ENCODE measurements at regions not wholly inside any gene's neighbourhood (a gene's known extent, or its start where the extent isn't known, plus 50 kb on each side); places are given as distances from the start of the nearest gene placed in this dataset.

DNA sequence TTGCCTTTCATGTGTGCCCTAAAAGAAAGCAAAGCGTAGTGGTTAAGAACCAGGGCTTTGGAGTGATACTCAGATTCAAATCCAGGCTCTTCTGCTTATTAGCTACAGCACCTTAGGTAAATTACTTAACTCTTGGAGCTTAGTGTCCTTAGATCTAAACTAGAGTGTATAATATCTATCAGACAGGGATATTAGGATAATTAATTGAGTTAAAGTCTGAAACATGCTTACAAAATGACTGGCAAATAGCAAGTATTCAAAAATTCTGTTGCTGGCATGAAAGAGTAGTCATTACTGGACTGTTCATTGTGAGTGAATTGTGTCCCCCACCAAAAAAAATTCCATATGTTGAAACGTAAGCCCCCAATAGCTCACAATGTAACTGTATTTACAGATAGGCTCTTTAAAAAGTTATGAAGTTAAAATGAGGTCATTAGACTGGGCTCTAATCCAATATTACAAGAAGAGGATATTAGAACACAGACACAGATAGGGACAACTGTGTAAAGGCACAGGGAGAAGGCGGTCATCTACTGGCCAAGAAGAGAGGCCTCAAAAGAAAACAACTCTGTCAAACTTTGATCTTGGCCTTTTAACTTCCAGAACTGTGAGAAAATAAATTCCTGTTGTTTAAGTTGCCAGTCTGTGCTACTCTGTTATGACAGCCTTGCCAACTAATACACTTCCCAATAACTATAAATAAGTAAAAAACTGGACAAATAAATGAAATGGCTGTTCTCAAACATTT, 60.4 kb upstream of the LRRC3B start:
- Histone ChIP-seq H3K18ac (ENCODE audit: extremely low read depth, low read length) (no peak overlapping the region), H3K23me2 (ENCODE audit: low read depth, low read length) (no peaks in the 10 kb centered on the region), H4K20me1 (replicated peaks in 1 of 2; ENCODE audit: control insufficient read depth in 1 of 2, insufficient read depth in 2 of 2, low read length in 2 of 2) (no peaks in the 10 kb centered on the region), H3K79me2 (ENCODE audit: control insufficient read depth in 1 of 2, insufficient read depth in 2 of 2, low read length in 2 of 2) (no peaks in the 10 kb centered on the region), H3K56ac (replicated peaks; ENCODE audit: insufficient read length, low read depth, low read length) (no peak overlapping the region), H2BK20ac (ENCODE audit: low read length) (no peak overlapping the region), H3K36me3 (ENCODE audit: control insufficient read depth in 2 of 4, insufficient read depth in 4 of 4, low read length in 3 of 4) (no peaks in the 10 kb centered on the region), H3K4ac (replicated peaks; ENCODE audit: insufficient read length, low read depth, low read length) (no peak overlapping the region), H3K9me3 (ENCODE audit: insufficient read depth in 2 of 2, low read depth in 1 of 2, low read length in 1 of 2) (no peaks in the 10 kb centered on the region; a peak in 1 of 4 replicates), H3K79me1 (ENCODE audit: low read depth, low read length) (no peaks in the 10 kb centered on the region), H4K5ac (ENCODE audit: insufficient read length, low read depth, low read length) (no peak overlapping the region), H3K27ac (ENCODE audit: low read depth, low read length) (no peak overlapping the region), H2BK15ac (ENCODE audit: low read length) (no peak overlapping the region), H2BK12ac (ENCODE audit: low read depth, low read length) (no peak overlapping the region), H4K8ac (ENCODE audit: extremely low read depth, insufficient read depth, low read length) (no peak overlapping the region), H2BK120ac (replicated peaks; ENCODE audit: low read depth, low read length) (no peak overlapping the region), H3K4me2 (ENCODE audit: insufficient read depth in 1 of 2, low read depth in 2 of 2, low read length in 2 of 2) (no peak overlapping the region), H3K4me3 (ENCODE audit: extremely low read depth in 1 of 4, insufficient read depth in 2 of 4, low read depth in 3 of 4, low read length in 4 of 4) (no peak overlapping the region), H2AK5ac (ENCODE audit: low read depth, low read length) (no peak overlapping the region), H2BK5ac (ENCODE audit: low read depth, low read length) (no peak overlapping the region), H3K23ac (ENCODE audit: insufficient read length) (no peak overlapping the region), H3K9ac (replicated peaks in 1 of 4; ENCODE audit: extremely low read depth in 1 of 4, low read depth in 3 of 4, low read length in 3 of 4) (no peak overlapping the region), H2AFZ (ENCODE audit: low read length) (no peak overlapping the region), H3K14ac (ENCODE audit: insufficient read length) (no peak overlapping the region), H3K4me1 (replicated peaks in 1 of 4; ENCODE audit: control insufficient read depth in 3 of 4, insufficient read depth in 4 of 4, low read length in 3 of 4) (no peaks in the 10 kb centered on the region), H3K27me3 (replicated peaks in 1 of 4; ENCODE audit: control insufficient read depth in 3 of 4, extremely low read depth in 1 of 4, insufficient read depth in 3 of 4, low read length in 3 of 4) (no peaks in the 10 kb centered on the region), H4K91ac (replicated peaks; ENCODE audit: insufficient read length, low read length) (no peak overlapping the region)
- ChIA-PET POLR2A (ENCODE audit: partially characterized antibody) (no interaction called here), CTCF (ENCODE audit: partially characterized antibody) (interaction anchor here (0.6 kb wide), 1 partner anchor 650 kb away, joined by 4 read pairs; no protein-coding TSS in a partner anchor)
- DNase-seq (ENCODE audit: low read depth in 1 of 2, low spot score in 2 of 2) (no peak), FAIRE-seq (no peak)
- WGBS, 2 experiments (ENCODE audit: extremely low coverage in 1 of 2, insufficient coverage in 1 of 2, insufficient read length in 1 of 2, insufficient replicate concordance in 2 of 2, low coverage in 1 of 2, low lambda C conversion rate in 2 of 2, missing lambda C conversion rate in 1 of 2), result 84% methylated on average over 3 of the region's 3 CpGs; no CpG with 5 or more reads in 1 of the 2 experiments
- TF ChIP-seq TBP (IDR thresholded peaks at IDR 0.05; ENCODE audit: low read depth, low read length), result no peak
- TF ChIP-seq EP300 (IDR thresholded peaks at IDR 0.05; ENCODE audit: borderline replicate concordance in 1 of 2, low read depth in 2 of 2, low read length in 2 of 2), result no peak
- TF ChIP-seq SIX5 (IDR thresholded peaks at IDR 0.05; ENCODE audit: low read depth, low read length), result no peak
- TF ChIP-seq RXRA (IDR thresholded peaks at IDR 0.05; ENCODE audit: insufficient read depth, low read depth, low read length), result no peak
- TF ChIP-seq CBX8 (IDR thresholded peaks at IDR 0.05; ENCODE audit: borderline replicate concordance, low read depth, low read length), result no peak
- no peak for TF ChIP-seq SP2 (IDR thresholded peaks at IDR 0.05; ENCODE audit: low read length)
- TF ChIP-seq JUN (IDR thresholded peaks at IDR 0.05; ENCODE audit: low read depth, low read length), result no peak
- no peak for TF ChIP-seq SP1 (IDR thresholded peaks at IDR 0.05; ENCODE audit: low read depth, low read length)
